BLaER1 treated with 17β-estradiol and CSF1 and Interleukin-3, amounts not matched to agents 10 nM and 100 nM (cell line): ENCODE measurements at regions not wholly inside any gene's neighbourhood (a gene's known extent, or its start where the extent isn't known, plus 50 kb on each side); places are given as distances from the start of the nearest gene placed in this dataset.
A peak's percentile ranks its signal among the peaks of the same experiment; 100 is the strongest.
"Not testable (repeated sequence)": the region's sequence is repeated elsewhere in the genome, so short reads cannot be mapped to it uniquely, and the experiment has no call there.

Experiments used
- H3K27ac ChIP-seq, 11 experiments: shearing (Covaris generic); formaldehyde crosslinking; 2 replicates each; pipeline ENCODE4 v1.8.1; 2022
- H3K27me3 ChIP-seq, 11 experiments: shearing (Covaris generic); formaldehyde crosslinking; 2 replicates each; pipeline ENCODE4 v1.8.1; 2022
- H3K36me3 ChIP-seq, 11 experiments: shearing (Covaris generic); formaldehyde crosslinking; 2 replicates each; pipeline ENCODE4 v1.8.1; 2022
- H3K4me1 ChIP-seq, 10 experiments: shearing (Covaris generic); formaldehyde crosslinking; 2 replicates each; pipeline ENCODE4 v1.8.1; 2022
- H3K4me2 ChIP-seq, 11 experiments: shearing (Covaris generic); formaldehyde crosslinking; 2 replicates each; pipeline ENCODE4 v1.8.1; 2022
- H3K4me3 ChIP-seq, 10 experiments: shearing (Covaris generic); formaldehyde crosslinking; 2 replicates each; pipeline ENCODE4 v1.8.1; 2022
- H3K9ac ChIP-seq, 11 experiments: shearing (Covaris generic); formaldehyde crosslinking; 2 replicates each; pipeline ENCODE4 v1.8.1; 2022
- H3K9me3 ChIP-seq, 11 experiments: shearing (Covaris generic); formaldehyde crosslinking; replicated peaks in 1 of 11; 2 replicates each; pipeline ENCODE4 v1.8.1; 2022
- H4K20me1 ChIP-seq, 11 experiments: shearing (Covaris generic); formaldehyde crosslinking; 2 replicates each; pipeline ENCODE4 v1.8.1; 2022
- Cebpa-rat ChIP-seq, 11 experiments: shearing (Covaris generic); IDR thresholded peaks; 2 replicates each; pipeline ENCODE4 v1.8.1; 2022

GRCh38 chr15:77926296-77926695 lies 151.2 kb downstream of the TBC1D2B start:
- not testable (repeated sequence) for H3K9me3 ChIP-seq, H3K4me3 ChIP-seq, H3K4me2 ChIP-seq, H3K27me3 ChIP-seq, H3K27ac ChIP-seq, H3K9ac ChIP-seq, H3K36me3 ChIP-seq, H4K20me1 ChIP-seq
- H3K4me1 ChIP-seq: peaks cover 6 to 18% (median 15%) of the 10 kb centered on the region in 10 experiments

- not testable (repeated sequence) for H3K4me1 ChIP-seq, H3K27ac ChIP-seq
Observed at GRCh38 chr15:77925101-77925500, 152.4 kb downstream of the TBC1D2B start.

GRCh38 chr15:77921664-77922063 lies 155.8 kb downstream of the TBC1D2B start:
- no peak overlapping the region for H3K27ac ChIP-seq
- no peak overlapping the region for H3K4me2 ChIP-seq
- H4K20me1 ChIP-seq: no peaks in the 10 kb centered on the region
- H3K36me3 ChIP-seq: no peaks in the 10 kb centered on the region
- peaks cover 7 to 20% (median 10%) of the 10 kb centered on the region in 10 experiments; a peak in 19 of 20 replicates for H3K4me1 ChIP-seq
- H3K9me3 ChIP-seq: no peaks in the 10 kb centered on the region
- H3K4me3 ChIP-seq: no peak overlapping the region
- H3K27me3 ChIP-seq: no peaks in the 10 kb centered on the region
- H3K9ac ChIP-seq: no peak overlapping the region
- TF ChIP-seq Cebpa-rat (IDR thresholded peaks at IDR 0.05): no peak

More at GRCh38 chr15:77925101-77925500, 152.4 kb downstream of the TBC1D2B start:
- H3K9me3 ChIP-seq, H3K36me3 ChIP-seq, H3K9ac ChIP-seq, H4K20me1 ChIP-seq, H3K27me3 ChIP-seq, H3K4me3 ChIP-seq: not testable (repeated sequence)
- peak overlapping the region in 1 of 11 experiments; percentile 27; a peak in 1 of 22 replicates for H3K4me2 ChIP-seq

GRCh38 chr15:77916966-77917635 lies 160.4 kb downstream of the TBC1D2B start:
- not testable (repeated sequence) for H3K4me3 ChIP-seq, H3K36me3 ChIP-seq, H3K27me3 ChIP-seq, H3K27ac ChIP-seq, H3K9me3 ChIP-seq, H4K20me1 ChIP-seq, H3K9ac ChIP-seq
- Histone ChIP-seq H3K4me2 (peak overlapping the region in 8 of 11 experiments; percentile 12 to 62 (median 52); a peak in 12 of 22 replicates), H3K4me1 (peaks cover 0 to 27% (median 12%) of the 10 kb centered on the region in 10 experiments; a peak in 12 of 20 replicates)

- not testable (repeated sequence) for H3K4me3 ChIP-seq, H3K9ac ChIP-seq, H3K36me3 ChIP-seq, H3K9me3 ChIP-seq, H4K20me1 ChIP-seq, H3K27ac ChIP-seq, H3K27me3 ChIP-seq
- H3K4me1 ChIP-seq: peaks cover 0 to 27% (median 12%) of the 10 kb centered on the region in 10 experiments; a peak in 12 of 20 replicates
- peak overlapping the region in 6 of 11 experiments; percentile 25 to 62 (median 55); a peak in 7 of 22 replicates for H3K4me2 ChIP-seq
Observed at GRCh38 chr15:77915961-77916330, 161.6 kb downstream of the TBC1D2B start.

GRCh38 chr15:77915261-77915960 lies 162.1 kb downstream of the TBC1D2B start:
- H3K4me2 ChIP-seq: peak overlapping the region in 1 of 11 experiments; percentile 58; a peak in 1 of 22 replicates

GRCh38 chr15:77914531-77914930 lies 163.0 kb downstream of the TBC1D2B start:
- not testable (repeated sequence) for H3K4me2 ChIP-seq, H3K9me3 ChIP-seq, H4K20me1 ChIP-seq, H3K36me3 ChIP-seq, H3K4me3 ChIP-seq, H3K27ac ChIP-seq, H3K27me3 ChIP-seq, H3K9ac ChIP-seq
- H3K4me1 ChIP-seq: peaks cover 0 to 34% (median 16%) of the 10 kb centered on the region in 10 experiments; a peak in 14 of 20 replicates

More at GRCh38 chr15:77915261-77915960, 162.1 kb downstream of the TBC1D2B start:
- no peaks in the 10 kb centered on the region for H3K36me3 ChIP-seq
- peaks cover 0 to 27% (median 12%) of the 10 kb centered on the region in 10 experiments; a peak in 12 of 20 replicates for H3K4me1 ChIP-seq
- no peak overlapping the region for H3K27ac ChIP-seq
- no peaks in the 10 kb centered on the region for H3K9me3 ChIP-seq
- H3K4me3 ChIP-seq: no peak overlapping the region
- no peak for TF ChIP-seq Cebpa-rat (IDR thresholded peaks at IDR 0.05)
- no peaks in the 10 kb centered on the region for H3K27me3 ChIP-seq
- no peaks in the 10 kb centered on the region for H4K20me1 ChIP-seq
- no peak overlapping the region for H3K9ac ChIP-seq

- not testable (repeated sequence) for H3K9me3 ChIP-seq, H3K36me3 ChIP-seq, H4K20me1 ChIP-seq, H3K27me3 ChIP-seq
- Histone ChIP-seq H3K4me2 (peak overlapping the region; percentile 63 to 85 (median 70)), H3K27ac (peak overlapping the region in 9 of 11 experiments; percentile 9 to 76 (median 62); a peak in 14 of 22 replicates), H3K4me1 (peaks cover 6 to 22% (median 12%) of the 10 kb centered on the region in 10 experiments; a peak in 17 of 20 replicates), H3K9ac (peak overlapping the region; percentile 45 to 78 (median 75); a peak in 21 of 22 replicates), H3K4me3 (peak overlapping the region; percentile 45 to 68 (median 52); a peak in 15 of 20 replicates)
Observed at GRCh38 chr15:77910030-77910911, 167.2 kb downstream of the TBC1D2B start.
